LNCaP clone FGC (cell line): ENCODE measurements at regions not wholly inside any gene's neighbourhood (a gene's known extent, or its start where the extent isn't known, plus 50 kb on each side); places are given as distances from the start of the nearest gene placed in this dataset.

Source experiments
- DNase-seq: peaks from one replicate; pipeline ENCODE4 v3.0.0-alpha.2; 2011; ENCODE audit warnings: low read depth
- H3K4me3 ChIP-seq: 2 replicates; pipeline ENCODE4 v1.5.1; 2011; ENCODE audit warnings: mild to moderate bottlenecking, low read depth, low read length, control low read depth
- TF ChIP-seq, protein P1 (sequence below): IDR thresholded peaks from 2 replicates; pipeline ENCODE4 v1.5.1; 2012; ENCODE audit warnings: mild to moderate bottlenecking; ENCODE audit not compliant: control insufficient read depth, insufficient read depth; ENCODE audit errors: extremely low read depth

DNA sequence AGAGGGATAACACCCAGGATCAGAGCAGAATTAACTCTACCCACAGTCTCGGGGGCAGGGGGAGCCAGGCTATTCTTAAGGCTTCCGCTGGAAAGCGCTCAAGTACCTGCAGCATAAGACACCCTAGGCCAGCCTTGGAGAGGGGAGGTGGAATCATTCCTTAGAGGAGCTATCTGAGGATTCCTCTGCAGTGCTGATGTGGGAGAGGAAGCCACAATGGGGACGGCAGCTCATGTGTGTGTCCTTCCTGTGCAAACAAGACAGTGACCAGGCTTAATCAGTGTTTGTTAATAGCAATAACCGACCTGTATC lies 382.2 kb upstream of the CADM1 start:
- TF ChIP-seq, protein P1, sequence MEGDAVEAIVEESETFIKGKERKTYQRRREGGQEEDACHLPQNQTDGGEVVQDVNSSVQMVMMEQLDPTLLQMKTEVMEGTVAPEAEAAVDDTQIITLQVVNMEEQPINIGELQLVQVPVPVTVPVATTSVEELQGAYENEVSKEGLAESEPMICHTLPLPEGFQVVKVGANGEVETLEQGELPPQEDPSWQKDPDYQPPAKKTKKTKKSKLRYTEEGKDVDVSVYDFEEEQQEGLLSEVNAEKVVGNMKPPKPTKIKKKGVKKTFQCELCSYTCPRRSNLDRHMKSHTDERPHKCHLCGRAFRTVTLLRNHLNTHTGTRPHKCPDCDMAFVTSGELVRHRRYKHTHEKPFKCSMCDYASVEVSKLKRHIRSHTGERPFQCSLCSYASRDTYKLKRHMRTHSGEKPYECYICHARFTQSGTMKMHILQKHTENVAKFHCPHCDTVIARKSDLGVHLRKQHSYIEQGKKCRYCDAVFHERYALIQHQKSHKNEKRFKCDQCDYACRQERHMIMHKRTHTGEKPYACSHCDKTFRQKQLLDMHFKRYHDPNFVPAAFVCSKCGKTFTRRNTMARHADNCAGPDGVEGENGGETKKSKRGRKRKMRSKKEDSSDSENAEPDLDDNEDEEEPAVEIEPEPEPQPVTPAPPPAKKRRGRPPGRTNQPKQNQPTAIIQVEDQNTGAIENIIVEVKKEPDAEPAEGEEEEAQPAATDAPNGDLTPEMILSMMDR, result no peak
- DNase-seq, result no peak
- no peak overlapping the region for H3K4me3 ChIP-seq

DNA sequence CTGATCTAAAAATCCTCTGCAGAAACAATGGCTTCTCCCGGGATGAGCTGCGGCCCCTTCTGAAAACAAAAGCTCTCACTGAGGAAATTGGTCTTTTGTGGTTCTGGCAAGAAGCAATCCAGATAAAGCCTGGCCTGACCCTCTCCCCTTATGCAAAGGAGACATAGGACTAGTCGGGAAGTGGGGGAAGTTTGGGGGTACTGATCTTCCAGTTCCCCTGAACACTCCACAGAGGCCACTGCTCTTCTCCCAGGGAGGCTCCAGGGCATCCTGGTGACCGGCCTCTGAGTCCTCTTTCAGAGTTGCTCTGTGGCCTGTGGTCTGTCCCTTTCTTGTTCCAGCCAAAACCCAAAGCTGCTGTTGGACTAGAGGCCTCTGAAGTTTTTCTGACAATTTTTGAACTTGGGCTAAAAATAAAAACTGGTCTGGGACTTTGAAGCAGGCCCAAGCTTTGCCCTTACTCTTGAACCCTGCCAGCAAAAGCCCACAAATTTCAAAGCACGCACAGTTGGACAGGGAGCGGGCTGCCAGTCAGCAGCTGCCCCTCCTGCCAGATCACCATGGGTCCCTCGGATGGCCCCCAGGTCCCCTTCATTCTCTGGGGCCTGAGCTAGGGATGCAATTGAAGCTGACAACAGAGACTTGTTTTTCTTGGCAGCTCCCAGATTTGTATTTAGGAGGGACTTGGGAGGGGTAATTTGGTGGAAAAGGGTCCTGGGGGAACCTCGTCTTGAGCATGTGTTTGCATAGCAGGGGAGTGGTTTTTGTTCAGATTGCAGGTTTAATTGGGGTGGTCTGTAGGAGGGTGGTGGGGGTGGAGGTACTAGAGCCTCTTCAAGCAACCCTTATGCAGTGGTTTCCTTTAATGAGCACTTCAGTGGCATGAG lies 381.6 kb upstream of the CADM1 start:
- no peak overlapping the region for H3K4me3 ChIP-seq
- TF ChIP-seq, protein P1, result no peak
- DNase-seq, result no peak

DNA sequence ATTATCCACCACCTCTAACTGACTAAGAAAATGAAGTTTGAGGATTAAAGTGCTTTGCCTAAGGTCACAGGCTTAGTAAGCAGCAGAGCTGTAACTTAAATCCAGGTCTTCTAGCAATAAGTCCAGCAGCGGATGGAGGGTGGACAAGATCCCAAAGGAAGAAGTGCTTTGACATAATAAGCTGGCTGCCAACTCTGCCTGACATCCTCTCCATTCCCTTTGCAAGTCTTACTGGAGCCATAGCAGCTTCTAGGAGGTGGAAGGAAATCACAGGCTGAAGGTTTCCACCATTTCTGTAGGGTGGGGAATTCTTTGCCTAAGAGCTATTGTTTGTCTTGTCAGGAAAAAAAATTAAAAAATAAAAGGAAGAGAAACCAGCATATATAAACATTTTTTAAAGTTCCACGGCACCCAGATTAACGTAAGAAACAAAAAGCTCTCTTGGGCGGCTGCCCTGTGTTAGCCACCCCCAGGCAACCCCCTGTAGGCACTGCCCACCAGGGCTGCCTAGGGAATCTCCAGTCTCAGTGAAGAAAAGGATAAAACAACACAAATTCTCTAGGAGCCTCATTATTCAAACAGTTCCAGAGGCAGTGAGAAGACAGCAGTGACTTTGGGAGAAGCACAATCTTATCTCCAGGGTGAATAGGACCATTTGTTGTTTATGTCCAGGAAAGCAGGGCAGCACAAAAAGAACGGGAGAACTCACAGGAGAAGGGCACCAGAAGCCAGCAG lies 380.8 kb upstream of the CADM1 start:
- H3K4me3 ChIP-seq, result no peak overlapping the region
- TF ChIP-seq, protein P1, result no peak
- no peak for DNase-seq

DNA sequence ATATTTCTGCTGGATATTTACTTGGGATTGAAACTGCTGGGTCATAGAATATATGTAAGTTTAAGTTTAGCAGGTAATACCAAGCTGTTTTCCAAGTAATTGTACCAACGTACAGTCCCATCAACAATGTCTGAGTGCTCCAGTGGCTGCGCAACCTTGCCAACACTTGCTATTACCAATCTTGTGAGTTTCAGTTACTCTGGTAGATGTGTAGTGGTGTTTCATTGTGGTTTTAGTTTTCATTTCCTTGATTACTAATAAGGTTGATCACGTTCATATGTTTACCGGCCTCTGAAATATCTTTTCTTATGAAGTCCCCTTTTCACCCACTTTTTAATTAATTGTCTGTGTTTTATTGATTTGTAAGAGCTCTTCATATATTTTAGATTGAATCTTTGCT lies 370.6 kb upstream of the CADM1 start:
- DNase-seq, result no peak
- no peak overlapping the region for H3K4me3 ChIP-seq
- TF ChIP-seq, protein P1, result no peak

DNA sequence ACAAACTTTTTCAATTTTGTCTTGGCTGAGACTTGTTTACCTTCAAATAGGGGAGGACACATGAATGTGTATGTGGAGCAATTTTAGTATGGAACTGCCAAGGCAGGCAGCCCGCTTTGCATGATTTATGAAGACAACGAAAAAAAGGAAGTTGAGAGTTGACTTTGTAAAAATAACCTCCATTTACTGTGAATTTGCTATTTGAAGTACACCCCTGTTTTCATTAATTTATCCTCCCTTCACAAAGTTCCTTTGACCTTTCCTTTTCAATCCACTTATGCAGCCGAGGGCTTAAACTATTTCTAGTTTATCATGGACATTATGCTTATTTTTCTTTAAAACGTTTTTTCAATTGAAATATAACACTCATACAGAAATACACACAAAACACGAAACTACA lies 369.6 kb upstream of the CADM1 start:
- TF ChIP-seq, protein P1, result no peak
- DNase-seq, result no peak

DNA sequence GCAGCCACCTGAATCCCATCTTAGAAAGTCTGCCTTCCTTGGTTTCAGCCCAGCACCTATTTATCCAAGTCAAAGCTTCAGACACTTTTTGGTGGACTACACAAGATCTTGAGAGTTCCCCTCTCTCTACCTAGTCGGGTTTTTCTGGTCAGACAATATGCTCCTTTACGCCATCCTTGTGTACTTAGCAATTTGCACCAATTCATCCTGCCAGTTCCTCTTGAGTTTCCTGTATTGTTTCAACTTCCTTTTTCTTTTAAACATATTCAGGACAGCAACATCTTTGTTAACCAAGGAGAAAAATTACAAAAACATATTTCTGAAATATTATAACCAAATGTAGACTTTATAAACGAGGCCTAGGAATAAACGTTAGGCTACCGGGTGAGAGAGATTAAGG lies 368.2 kb upstream of the CADM1 start:
- no peak for DNase-seq
- no peak overlapping the region for H3K4me3 ChIP-seq

More for the DNA sequence above, 369.6 kb upstream of the CADM1 start:
- no peak overlapping the region for H3K4me3 ChIP-seq

More for the DNA sequence above, 368.2 kb upstream of the CADM1 start:
- TF ChIP-seq, protein P1, result no peak
